Lower lobe of right lung (tissue), 2 donors: ENCODE measurements at regions not wholly inside any gene's neighbourhood (a gene's known extent, or its start where the extent isn't known, plus 50 kb on each side); places are given as distances from the start of the nearest gene placed in this dataset.

ENCODE experiments used
- ATAC-seq, 2 donors: fragments of 200-7000 bp; cut with Tn5 transposase; one replicate each; pipeline ENCODE4 v1.9.1; 2020 to 2022; ENCODE audit warnings: mild to moderate bottlenecking in 2 of 2, moderate library complexity in 2 of 2
- DNase-seq: peaks from one replicate; pipeline ENCODE4 v3.0.0-alpha.2; 2020
- H3K27ac ChIP-seq: fragments of 200-600 bp; one replicate; pipeline ENCODE4 v1.8.0; 2022
- H3K27me3 ChIP-seq: fragments of 200-600 bp; one replicate; pipeline ENCODE4 v1.8.0; 2022; ENCODE audit warnings: low read depth
- H3K36me3 ChIP-seq: fragments of 200-600 bp; one replicate; pipeline ENCODE4 v1.8.0; 2022; ENCODE audit warnings: mild to moderate bottlenecking
- H3K4me1 ChIP-seq: fragments of 200-600 bp; one replicate; pipeline ENCODE4 v1.8.0; 2022
- H3K4me3 ChIP-seq: fragments of 200-600 bp; one replicate; pipeline ENCODE4 v1.8.0; 2022; ENCODE audit warnings: mild to moderate bottlenecking
- H3K9me3 ChIP-seq: fragments of 200-600 bp; one replicate; pipeline ENCODE4 v1.8.0; 2022
- intact Hi-C: fragments of 100-400 bp; cut with DNase I; formaldehyde crosslinking; loops from one replicate; pipeline ENCODE4 v1.11.0; 2022
- TF ChIP-seq, protein P1 (sequence below): fragments of 200-600 bp; IDR thresholded peaks from one replicate; pipeline ENCODE4 v1.8.0; 2022; ENCODE audit warnings: antibody characterized with exemption, mild to moderate bottlenecking
- donor health status: DM: no; HTN: yes; CAD: no; lungs with severe emphysema.

DNA sequence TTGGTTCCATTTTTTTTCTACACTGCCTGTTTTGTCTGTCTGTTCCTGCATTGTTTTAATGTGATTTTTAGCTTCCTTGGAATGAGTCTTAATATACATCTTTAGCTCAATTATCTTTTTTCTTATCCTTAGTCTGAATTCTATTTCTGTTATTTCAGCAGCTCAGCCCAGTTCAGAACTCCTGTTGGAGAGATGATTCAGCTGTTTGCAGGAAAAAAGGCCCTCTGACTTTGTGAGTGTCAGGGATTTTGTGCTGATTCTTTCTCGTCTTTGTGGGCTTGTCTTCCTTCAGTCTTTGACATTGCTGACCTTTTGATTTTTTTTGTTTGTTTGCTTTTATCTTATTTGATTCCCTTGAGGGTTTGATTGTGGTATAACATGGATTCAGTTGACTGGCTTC is 343.2 kb upstream of the TRAM1L1 start:
- Histone ChIP-seq H3K36me3 (no peaks in the 10 kb centered on the region), H3K9me3 (no peaks in the 10 kb centered on the region), H3K4me1 (no peaks in the 10 kb centered on the region), H3K4me3 (no peak overlapping the region), H3K27ac (no peak overlapping the region), H3K27me3 (no peaks in the 10 kb centered on the region)
- intact Hi-C loops, result no loop called here
- no peak for DNase-seq
- TF ChIP-seq, protein P1, sequence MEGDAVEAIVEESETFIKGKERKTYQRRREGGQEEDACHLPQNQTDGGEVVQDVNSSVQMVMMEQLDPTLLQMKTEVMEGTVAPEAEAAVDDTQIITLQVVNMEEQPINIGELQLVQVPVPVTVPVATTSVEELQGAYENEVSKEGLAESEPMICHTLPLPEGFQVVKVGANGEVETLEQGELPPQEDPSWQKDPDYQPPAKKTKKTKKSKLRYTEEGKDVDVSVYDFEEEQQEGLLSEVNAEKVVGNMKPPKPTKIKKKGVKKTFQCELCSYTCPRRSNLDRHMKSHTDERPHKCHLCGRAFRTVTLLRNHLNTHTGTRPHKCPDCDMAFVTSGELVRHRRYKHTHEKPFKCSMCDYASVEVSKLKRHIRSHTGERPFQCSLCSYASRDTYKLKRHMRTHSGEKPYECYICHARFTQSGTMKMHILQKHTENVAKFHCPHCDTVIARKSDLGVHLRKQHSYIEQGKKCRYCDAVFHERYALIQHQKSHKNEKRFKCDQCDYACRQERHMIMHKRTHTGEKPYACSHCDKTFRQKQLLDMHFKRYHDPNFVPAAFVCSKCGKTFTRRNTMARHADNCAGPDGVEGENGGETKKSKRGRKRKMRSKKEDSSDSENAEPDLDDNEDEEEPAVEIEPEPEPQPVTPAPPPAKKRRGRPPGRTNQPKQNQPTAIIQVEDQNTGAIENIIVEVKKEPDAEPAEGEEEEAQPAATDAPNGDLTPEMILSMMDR, result no peak
- no peak for ATAC-seq

DNA sequence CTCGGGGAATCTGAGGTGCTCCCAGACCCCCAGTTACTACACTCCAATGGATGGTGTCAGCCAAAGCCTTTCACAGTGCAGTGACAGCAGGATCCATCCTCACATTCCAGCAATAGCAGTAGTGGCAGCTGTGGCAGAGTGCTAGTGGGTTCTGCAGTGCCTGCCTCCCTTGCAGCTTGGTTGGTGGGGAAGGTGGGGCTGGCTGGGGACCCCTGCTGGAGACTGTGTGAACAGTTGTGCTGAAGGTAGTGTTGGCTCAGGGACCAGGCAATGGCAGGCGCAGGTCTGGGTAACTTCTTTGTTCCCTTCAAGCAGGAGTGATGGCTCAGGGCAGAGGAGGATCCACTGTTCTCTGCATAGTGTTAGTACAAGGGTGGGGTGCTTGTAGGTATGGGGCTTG is 343.7 kb upstream of the TRAM1L1 start:
- H3K4me1 ChIP-seq, result no peaks in the 10 kb centered on the region
- H3K36me3 ChIP-seq, result no peaks in the 10 kb centered on the region
- DNase-seq (no peak), ATAC-seq (peak; percentile 9 to 38)
- H3K27me3 ChIP-seq, result no peaks in the 10 kb centered on the region
- no peak overlapping the region for H3K4me3 ChIP-seq
- no peak overlapping the region for H3K27ac ChIP-seq
- intact Hi-C loops, result no loop called here
- TF ChIP-seq, protein P1, result no peak
- no peaks in the 10 kb centered on the region for H3K9me3 ChIP-seq

DNA sequence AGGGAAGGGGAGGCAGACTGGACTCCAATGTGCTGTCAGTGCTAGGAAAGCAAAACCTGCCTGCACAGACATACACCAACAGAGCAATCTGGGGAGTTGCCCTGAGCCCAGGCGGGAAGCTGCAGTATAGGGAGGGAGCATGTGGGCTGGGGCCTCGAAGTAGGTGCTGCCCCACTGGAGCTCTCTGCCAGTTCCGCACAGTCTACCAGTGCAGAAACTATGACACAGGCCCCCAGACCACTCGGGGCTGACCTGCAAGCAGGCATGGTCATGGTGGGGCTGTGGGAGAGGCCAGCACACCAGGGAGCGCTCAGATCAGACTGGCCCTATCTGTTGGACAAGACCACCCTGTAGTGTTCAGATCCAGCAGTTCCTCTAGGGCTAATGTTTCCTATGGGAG is 344.1 kb upstream of the TRAM1L1 start:
- intact Hi-C loops, result no loop called here
- H3K27ac ChIP-seq, result no peak overlapping the region
- no peaks in the 10 kb centered on the region for H3K9me3 ChIP-seq
- no peaks in the 10 kb centered on the region for H3K36me3 ChIP-seq
- ATAC-seq (peak; percentile 11 to 30), DNase-seq (no peak)
- H3K27me3 ChIP-seq, result no peaks in the 10 kb centered on the region
- H3K4me1 ChIP-seq, result no peaks in the 10 kb centered on the region
- TF ChIP-seq, protein P1, result no peak
- no peak overlapping the region for H3K4me3 ChIP-seq

DNA sequence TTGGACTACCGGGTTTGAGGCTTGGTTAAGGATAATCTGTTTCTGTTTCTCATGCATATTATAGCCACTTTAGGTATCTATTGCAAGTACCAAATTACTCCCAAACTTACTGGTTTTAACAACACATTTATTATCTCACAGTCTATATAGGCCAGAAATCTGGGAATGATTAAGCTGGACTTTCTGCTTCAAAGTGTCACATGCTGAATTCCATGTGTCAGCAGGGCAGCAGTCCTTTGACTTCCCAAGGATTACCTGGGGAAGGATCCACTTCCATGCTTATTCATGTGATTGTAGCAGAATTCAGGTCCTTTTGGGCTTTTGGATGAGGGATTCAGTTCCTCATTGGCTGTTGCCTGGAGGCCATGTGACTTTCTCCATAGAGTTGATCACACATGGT is 349.0 kb upstream of the TRAM1L1 start:
- no peaks in the 10 kb centered on the region for H3K4me1 ChIP-seq
- H3K27ac ChIP-seq, result no peak overlapping the region
- H3K4me3 ChIP-seq, result no peak overlapping the region
- no peaks in the 10 kb centered on the region for H3K27me3 ChIP-seq
- no peaks in the 10 kb centered on the region for H3K36me3 ChIP-seq
- intact Hi-C loops, result no loop called here
- DNase-seq (no peak), ATAC-seq (no peak)
- TF ChIP-seq, protein P1, result no peak
- no peaks in the 10 kb centered on the region for H3K9me3 ChIP-seq

DNA sequence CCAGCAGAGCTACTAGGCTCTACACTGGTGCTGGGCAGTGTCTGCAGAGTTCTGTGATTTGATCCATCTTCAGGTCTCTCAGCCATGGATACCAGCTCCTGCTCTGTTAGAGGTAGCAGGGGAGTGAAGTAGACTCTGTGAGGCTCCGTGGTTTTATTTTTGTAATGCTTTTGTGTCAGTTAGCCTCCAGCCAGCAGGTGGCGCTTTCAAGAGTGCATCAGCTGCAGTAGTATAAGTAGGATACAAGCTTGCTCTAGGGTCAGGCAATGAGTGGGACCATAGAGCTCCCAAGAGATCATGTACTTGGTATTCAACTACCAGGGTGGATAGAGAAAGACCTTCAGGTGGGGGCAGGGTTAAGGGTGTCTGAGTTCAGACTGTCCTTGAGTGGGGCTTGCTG is 362.5 kb upstream of the TRAM1L1 start:
- no peak overlapping the region for H3K4me3 ChIP-seq
- no peaks in the 10 kb centered on the region for H3K36me3 ChIP-seq
- no peaks in the 10 kb centered on the region for H3K27me3 ChIP-seq
- intact Hi-C loops, result no loop called here
- H3K9me3 ChIP-seq, result no peaks in the 10 kb centered on the region
- TF ChIP-seq, protein P1, result no peak
- H3K4me1 ChIP-seq, result no peaks in the 10 kb centered on the region
- no peak for ATAC-seq
- DNase-seq, result no peak
- H3K27ac ChIP-seq, result no peak overlapping the region

DNA sequence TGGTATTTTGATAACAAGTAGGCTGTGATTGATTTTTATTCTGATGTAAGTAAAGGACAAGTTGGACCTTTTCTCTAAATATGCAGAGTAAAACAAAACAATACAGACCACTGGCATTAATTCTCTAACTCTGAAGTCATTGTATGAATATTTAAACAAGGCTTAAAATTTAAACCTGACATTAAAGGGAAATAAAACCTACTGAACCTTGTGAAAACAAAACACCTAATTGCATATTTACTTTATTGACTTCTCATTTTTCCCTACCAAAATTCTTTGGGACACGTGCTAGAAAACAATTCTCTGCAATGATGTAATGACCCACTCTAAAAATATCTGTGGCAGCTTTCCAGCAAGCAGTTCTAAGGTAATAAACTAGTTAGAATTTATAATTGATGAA is 369.7 kb upstream of the TRAM1L1 start:
- ATAC-seq, result no peak
- no peaks in the 10 kb centered on the region for H3K27me3 ChIP-seq
- H3K36me3 ChIP-seq, result no peaks in the 10 kb centered on the region
- TF ChIP-seq, protein P1, result no peak
- H3K4me1 ChIP-seq, result no peaks in the 10 kb centered on the region
- H3K9me3 ChIP-seq, result no peaks in the 10 kb centered on the region
- H3K27ac ChIP-seq, result no peak overlapping the region
- no peak overlapping the region for H3K4me3 ChIP-seq
- DNase-seq, result no peak
- intact Hi-C loops, result no loop called here
